Peyer's patch (tissue), 4 donors: ENCODE measurements at regions not wholly inside any gene's neighbourhood (a gene's known extent, or its start where the extent isn't known, plus 50 kb on each side); places are given as distances from the start of the nearest gene placed in this dataset.
"Not testable (repeated sequence)": the region's sequence is repeated elsewhere in the genome, so short reads cannot be mapped to it uniquely, and the experiment has no call there.

Source experiments
- DNase-seq, 3 donors: peaks; one replicate each; pipeline ENCODE4 v3.0.0-alpha.2; 2017 to 2019
- H3K27ac ChIP-seq, 4 donors: fragments of 200-600 bp; sonication (generic); one replicate each; pipeline ENCODE4 v1.5.1; 2016 to 2019
- H3K27me3 ChIP-seq, 2 donors: fragments of 200-600 bp; sonication (generic); one replicate each; pipeline ENCODE4 v1.5.1; 2019
- H3K36me3 ChIP-seq, 3 donors: fragments of 200-600 bp; sonication (generic); one replicate each; pipeline ENCODE4 v1.5.1; 2016 to 2019
- H3K4me1 ChIP-seq, 4 donors: fragments of 200-600 bp; sonication (generic); one replicate each; pipeline ENCODE4 v1.5.1; 2016 to 2019
- H3K4me3 ChIP-seq, 4 donors: fragments of 200-600 bp; sonication (generic); 1 replicate in 3 of 4; 2 replicates in 1 of 4; pipeline ENCODE4 v1.5.1; 2016 to 2019; ENCODE audit warnings: mild to moderate bottlenecking in 1 of 4
- H3K9me3 ChIP-seq, 4 donors: fragments of 200-600 bp; sonication (generic); one replicate each; pipeline ENCODE4 v1.5.1; 2016 to 2019; ENCODE audit warnings: mild to moderate bottlenecking in 1 of 4
- CTCF ChIP-seq, 6 experiments: fragments of 450-650 bp in 4 of 6; fragments of 200-600 bp in 2 of 6; sonication (generic) in 1 of 6; IDR thresholded peaks; one replicate each; pipeline ENCODE4 v1.5.1; 2017 to 2019; ENCODE audit warnings: antibody characterized with exemption in 6 of 6, mild to moderate bottlenecking in 3 of 6, moderate library complexity in 1 of 6
- POLR2A ChIP-seq, 2 donors: fragments of 450-650 bp; IDR thresholded peaks; one replicate each; pipeline ENCODE4 v1.5.1; 2017; ENCODE audit warnings: antibody characterized with exemption in 2 of 2, mild to moderate bottlenecking in 2 of 2, moderate library complexity in 2 of 2

- Histone ChIP-seq H3K9me3 (no peaks in the 10 kb centered on the region), H3K27ac (no peak overlapping the region), H3K27me3 (no peaks in the 10 kb centered on the region), H3K4me1 (no peaks in the 10 kb centered on the region), H3K4me3 (no peak overlapping the region), H3K36me3 (no peaks in the 10 kb centered on the region)
- no peak for DNase-seq
- TF ChIP-seq CTCF (IDR thresholded peaks at IDR 0.05) (no peak), POLR2A (IDR thresholded peaks at IDR 0.05) (no peak)
These were observed 224.6 kb upstream of the ISX start for GRCh38 chr22:34841331-34841771.

GRCh38 chr22:34841911-34842310, 224.0 kb upstream of the ISX start:
- H3K36me3 ChIP-seq, result no peaks in the 10 kb centered on the region
- H3K4me3 ChIP-seq, result no peak overlapping the region
- TF ChIP-seq POLR2A (IDR thresholded peaks at IDR 0.05), result no peak
- TF ChIP-seq CTCF (IDR thresholded peaks at IDR 0.05), result no peak
- H3K9me3 ChIP-seq, result no peaks in the 10 kb centered on the region
- no peaks in the 10 kb centered on the region for H3K4me1 ChIP-seq
- H3K27ac ChIP-seq, result no peak overlapping the region
- no peaks in the 10 kb centered on the region for H3K27me3 ChIP-seq
- no peak for DNase-seq

GRCh38 chr22:34842630-34843029, 223.3 kb upstream of the ISX start:
- Histone ChIP-seq H3K4me1 (no peaks in the 10 kb centered on the region), H3K27ac (no peak overlapping the region), H3K9me3 (no peaks in the 10 kb centered on the region), H3K27me3 (no peaks in the 10 kb centered on the region), H3K36me3 (no peaks in the 10 kb centered on the region), H3K4me3 (no peak overlapping the region)
- TF ChIP-seq POLR2A (IDR thresholded peaks at IDR 0.05) (no peak), CTCF (IDR thresholded peaks at IDR 0.05) (no peak)
- DNase-seq, result no peak

- H3K27ac ChIP-seq, H3K4me3 ChIP-seq, H3K36me3 ChIP-seq, H3K9me3 ChIP-seq, H3K27me3 ChIP-seq, DNase-seq, H3K4me1 ChIP-seq: not testable (repeated sequence)
These were observed 222.2 kb upstream of the ISX start for GRCh38 chr22:34843743-34844142.

GRCh38 chr22:34845391-34845790, 220.6 kb upstream of the ISX start:
- no peaks in the 10 kb centered on the region for H3K4me1 ChIP-seq
- no peaks in the 10 kb centered on the region for H3K36me3 ChIP-seq
- H3K27ac ChIP-seq, result no peak overlapping the region
- no peaks in the 10 kb centered on the region for H3K9me3 ChIP-seq
- no peaks in the 10 kb centered on the region for H3K27me3 ChIP-seq
- no peak for DNase-seq
- H3K4me3 ChIP-seq, result no peak overlapping the region
- TF ChIP-seq CTCF (IDR thresholded peaks at IDR 0.05) (no peak), POLR2A (IDR thresholded peaks at IDR 0.05) (no peak)

- no peaks in the 10 kb centered on the region for H3K27me3 ChIP-seq
- no peaks in the 10 kb centered on the region for H3K9me3 ChIP-seq
- H3K4me1 ChIP-seq, result no peaks in the 10 kb centered on the region
- DNase-seq, result no peak
- no peak overlapping the region for H3K4me3 ChIP-seq
- no peaks in the 10 kb centered on the region for H3K36me3 ChIP-seq
- no peak overlapping the region for H3K27ac ChIP-seq
- TF ChIP-seq CTCF (IDR thresholded peaks at IDR 0.05) (no peak), POLR2A (IDR thresholded peaks at IDR 0.05) (no peak)
These were observed 218.9 kb upstream of the ISX start for GRCh38 chr22:34847072-34847471.
